ENCODE measurements at regions not wholly inside any gene's neighbourhood (a gene's known extent, or its start where the extent isn't known, plus 50 kb on each side); places are given as distances from the start of the nearest gene placed in this dataset.
"Not testable (repeated sequence)": the region's sequence is repeated elsewhere in the genome, so short reads cannot be mapped to it uniquely, and the experiment has no call there.

DNA sequence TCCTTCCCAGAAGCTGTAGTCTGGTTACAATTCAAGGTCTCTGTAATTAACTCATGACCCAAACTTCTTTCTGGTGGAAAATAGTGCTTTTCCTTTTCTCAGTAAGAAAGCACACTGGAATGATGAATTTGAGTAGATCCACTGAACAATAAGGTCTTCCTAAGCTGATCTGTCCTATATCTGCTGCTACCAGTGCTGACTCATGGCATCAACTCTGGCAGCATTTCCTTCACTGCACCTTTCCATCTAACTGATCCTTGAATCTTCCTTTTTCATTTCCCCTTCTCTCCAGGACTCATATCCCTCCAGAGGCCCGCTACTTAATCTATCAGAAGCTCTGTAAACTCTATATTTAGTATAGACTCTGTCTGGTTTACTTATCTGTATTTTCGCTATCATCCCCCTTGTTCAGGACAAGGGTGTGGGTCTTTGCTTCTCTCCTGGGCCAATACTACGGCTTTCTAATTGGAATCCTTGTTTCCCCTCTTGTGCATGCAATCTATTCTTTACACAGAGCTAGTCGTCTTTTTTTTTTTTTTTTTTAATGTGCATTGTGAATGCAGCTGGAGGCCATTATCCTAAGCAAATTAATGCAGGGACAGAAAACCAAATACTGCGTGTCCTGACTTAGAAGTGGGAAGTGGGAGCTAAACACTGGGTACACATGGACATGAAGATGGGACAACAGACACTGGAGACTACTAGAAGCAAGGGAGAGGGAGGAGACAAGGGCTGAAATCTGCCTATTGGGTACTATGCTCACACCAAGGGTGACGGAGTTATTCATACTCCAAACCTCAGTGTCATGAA, 192.2 kb upstream of the RPS23 start:
- TF ChIP-seq, protein P1, sequence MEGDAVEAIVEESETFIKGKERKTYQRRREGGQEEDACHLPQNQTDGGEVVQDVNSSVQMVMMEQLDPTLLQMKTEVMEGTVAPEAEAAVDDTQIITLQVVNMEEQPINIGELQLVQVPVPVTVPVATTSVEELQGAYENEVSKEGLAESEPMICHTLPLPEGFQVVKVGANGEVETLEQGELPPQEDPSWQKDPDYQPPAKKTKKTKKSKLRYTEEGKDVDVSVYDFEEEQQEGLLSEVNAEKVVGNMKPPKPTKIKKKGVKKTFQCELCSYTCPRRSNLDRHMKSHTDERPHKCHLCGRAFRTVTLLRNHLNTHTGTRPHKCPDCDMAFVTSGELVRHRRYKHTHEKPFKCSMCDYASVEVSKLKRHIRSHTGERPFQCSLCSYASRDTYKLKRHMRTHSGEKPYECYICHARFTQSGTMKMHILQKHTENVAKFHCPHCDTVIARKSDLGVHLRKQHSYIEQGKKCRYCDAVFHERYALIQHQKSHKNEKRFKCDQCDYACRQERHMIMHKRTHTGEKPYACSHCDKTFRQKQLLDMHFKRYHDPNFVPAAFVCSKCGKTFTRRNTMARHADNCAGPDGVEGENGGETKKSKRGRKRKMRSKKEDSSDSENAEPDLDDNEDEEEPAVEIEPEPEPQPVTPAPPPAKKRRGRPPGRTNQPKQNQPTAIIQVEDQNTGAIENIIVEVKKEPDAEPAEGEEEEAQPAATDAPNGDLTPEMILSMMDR (IDR thresholded peaks at IDR 0.05), result no peak
- DNase-seq (ENCODE audit: low spot score), result no peak
- Mint-ChIP-seq H3K27ac (ENCODE audit: unreplicated experiment) (no peak overlapping the region), H3K27me3 (ENCODE audit: low read depth) (no peaks in the 10 kb centered on the region), H3K36me3 (ENCODE audit: low read depth) (no peaks in the 10 kb centered on the region), H3K9me3 (ENCODE audit: low read depth) (no peaks in the 10 kb centered on the region), H3K4me3 (ENCODE audit: unreplicated experiment) (no peak overlapping the region), H3K4me1 (ENCODE audit: low read depth) (peaks cover 7% of the 10 kb centered on the region)

GRCh38 chr5:82466986-82467561, 188.9 kb upstream of the RPS23 start:
- no peak for DNase-seq (ENCODE audit: low spot score)
- Mint-ChIP-seq H3K27ac (ENCODE audit: unreplicated experiment) (peak overlapping the region; percentile 45), H3K36me3 (ENCODE audit: low read depth) (peaks cover 2% of the 10 kb centered on the region), H3K4me3 (ENCODE audit: unreplicated experiment) (no peak overlapping the region), H3K9me3 (ENCODE audit: low read depth) (peaks cover 14% of the 10 kb centered on the region), H3K4me1 (ENCODE audit: low read depth) (peaks cover 7% of the 10 kb centered on the region), H3K27me3 (ENCODE audit: low read depth) (no peaks in the 10 kb centered on the region)
- TF ChIP-seq, protein P1 (IDR thresholded peaks at IDR 0.05), result peak; percentile 55

GRCh38 chr5:82465235-82465634, 187.1 kb upstream of the RPS23 start:
- Mint-ChIP-seq H3K4me3 (ENCODE audit: unreplicated experiment) (no peak overlapping the region), H3K27ac (ENCODE audit: unreplicated experiment) (no peak overlapping the region), H3K27me3 (ENCODE audit: low read depth) (no peaks in the 10 kb centered on the region), H3K9me3 (ENCODE audit: low read depth) (peaks cover 23% of the 10 kb centered on the region), H3K4me1 (ENCODE audit: low read depth) (peaks cover 7% of the 10 kb centered on the region), H3K36me3 (ENCODE audit: low read depth) (peaks cover 4% of the 10 kb centered on the region)
- TF ChIP-seq, protein P1 (IDR thresholded peaks at IDR 0.05), result no peak
- DNase-seq (ENCODE audit: low spot score), result no peak

GRCh38 chr5:82459626-82460025, 181.5 kb upstream of the RPS23 start:
- Mint-ChIP-seq H3K27me3 (ENCODE audit: low read depth) (no peaks in the 10 kb centered on the region), H3K9me3 (ENCODE audit: low read depth) (peaks cover 45% of the 10 kb centered on the region), H3K4me1 (ENCODE audit: low read depth) (no peaks in the 10 kb centered on the region), H3K36me3 (ENCODE audit: low read depth) (peaks cover 9% of the 10 kb centered on the region), H3K27ac (ENCODE audit: unreplicated experiment) (no peak overlapping the region), H3K4me3 (ENCODE audit: unreplicated experiment) (no peak overlapping the region)
- TF ChIP-seq, protein P1 (IDR thresholded peaks at IDR 0.05), result no peak
- DNase-seq (ENCODE audit: low spot score), result no peak

- H3K27me3 Mint-ChIP-seq (ENCODE audit: low read depth); DNase-seq (ENCODE audit: low spot score); H3K4me3 Mint-ChIP-seq (ENCODE audit: unreplicated experiment); H3K36me3 Mint-ChIP-seq (ENCODE audit: low read depth); H3K4me1 Mint-ChIP-seq (ENCODE audit: low read depth); H3K27ac Mint-ChIP-seq (ENCODE audit: unreplicated experiment): not testable (repeated sequence)
- peaks cover 33% of the 10 kb centered on the region for H3K9me3 Mint-ChIP-seq (ENCODE audit: low read depth)
These were observed 177.2 kb upstream of the RPS23 start for GRCh38 chr5:82455317-82455716.

Measured in chondrocyte (in vitro differentiated cells).